ENCODE measurements at regions not wholly inside any gene's neighbourhood (a gene's known extent, or its start where the extent isn't known, plus 50 kb on each side); places are given as distances from the start of the nearest gene placed in this dataset.

GRCh38 chr1:233734456-233734855 lies 120.5 kb downstream of the KCNK1 start:
- H4K20me1 ChIP-seq (ENCODE audit: insufficient read depth, low read depth, low read length) = no peaks in the 10 kb centered on the region
- no peaks in the 10 kb centered on the region for H3K9me2 ChIP-seq (replicated peaks; ENCODE audit: insufficient read depth, low read length)
- H3K27me3 ChIP-seq (ENCODE audit: low read length) = no peaks in the 10 kb centered on the region
- DNase-seq = no peak
- no peak overlapping the region for H3K9ac ChIP-seq (ENCODE audit: low read length)
- no peaks in the 10 kb centered on the region for H3K9me3 ChIP-seq (ENCODE audit: low read length)
- no peak overlapping the region for H3K4me2 ChIP-seq (ENCODE audit: low read depth, low read length, poor library complexity, severe bottlenecking)
- no peak overlapping the region for H3K27ac ChIP-seq (ENCODE audit: low read length)
- no peak overlapping the region for H2AFZ ChIP-seq (ENCODE audit: low read length)
- H3K4me1 ChIP-seq (ENCODE audit: low read length) = no peaks in the 10 kb centered on the region
- no peak overlapping the region for H3K4me3 ChIP-seq (ENCODE audit: low read length)
- no peaks in the 10 kb centered on the region for H3K79me2 ChIP-seq (ENCODE audit: low read length)
- no peaks in the 10 kb centered on the region for H3K36me3 ChIP-seq (ENCODE audit: insufficient read depth, low read length)

DNA sequence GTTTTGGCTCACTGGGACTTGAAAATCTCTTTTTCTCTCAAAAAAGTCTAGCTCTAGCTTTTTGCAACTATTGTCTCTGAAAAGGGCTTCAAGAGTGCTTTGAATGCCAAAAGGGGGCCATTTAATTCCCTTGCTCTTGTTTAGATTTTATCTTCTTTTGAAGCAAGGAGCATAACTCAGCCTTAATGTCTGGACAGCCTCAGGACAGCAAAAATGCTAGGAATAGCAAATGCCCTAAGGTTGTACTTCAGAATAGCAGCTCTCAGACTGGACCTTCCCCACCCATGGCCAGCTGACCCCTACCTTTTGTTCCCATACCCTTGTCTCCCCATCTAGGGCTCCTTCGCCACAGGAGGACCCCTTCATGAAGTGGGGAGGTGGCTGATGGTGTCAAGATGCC lies 121.4 kb downstream of the KCNK1 start:
- no peak overlapping the region for H3K9ac ChIP-seq (ENCODE audit: low read length)
- H3K9me3 ChIP-seq (ENCODE audit: low read length) = no peaks in the 10 kb centered on the region
- H3K27me3 ChIP-seq (ENCODE audit: low read length) = no peaks in the 10 kb centered on the region
- no peak overlapping the region for H3K4me2 ChIP-seq (ENCODE audit: low read depth, low read length, poor library complexity, severe bottlenecking)
- H3K4me3 ChIP-seq (ENCODE audit: low read length) = no peak overlapping the region
- no peaks in the 10 kb centered on the region for H3K4me1 ChIP-seq (ENCODE audit: low read length)
- H3K79me2 ChIP-seq (ENCODE audit: low read length) = no peaks in the 10 kb centered on the region
- no peaks in the 10 kb centered on the region for H3K36me3 ChIP-seq (ENCODE audit: insufficient read depth, low read length)
- no peak overlapping the region for H3K27ac ChIP-seq (ENCODE audit: low read length)
- no peak for DNase-seq
- no peaks in the 10 kb centered on the region for H3K9me2 ChIP-seq (replicated peaks; ENCODE audit: insufficient read depth, low read length)
- H2AFZ ChIP-seq (ENCODE audit: low read length) = no peak overlapping the region
- no peaks in the 10 kb centered on the region for H4K20me1 ChIP-seq (ENCODE audit: insufficient read depth, low read depth, low read length)

DNA sequence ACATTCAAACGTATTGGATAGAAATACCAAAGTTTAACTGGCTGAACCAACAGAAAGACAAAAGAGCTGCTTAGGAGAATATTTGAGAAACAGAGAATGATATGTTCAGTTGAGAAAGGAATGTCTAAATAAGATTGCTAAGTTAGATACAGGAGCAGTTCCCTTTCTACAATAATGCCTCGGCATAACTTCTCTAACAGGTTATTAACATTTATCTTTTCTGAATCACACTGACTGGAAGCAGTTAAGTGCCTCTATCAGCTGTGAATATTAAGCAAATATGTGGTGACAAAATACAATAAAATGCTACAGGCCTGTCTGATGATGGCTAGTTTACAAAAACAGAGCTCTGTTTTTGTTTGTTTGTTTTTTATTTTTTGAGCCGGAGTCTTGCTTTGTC lies 121.9 kb downstream of the KCNK1 start:
- Histone ChIP-seq H3K9me3 (ENCODE audit: low read length) (no peaks in the 10 kb centered on the region), H3K27ac (ENCODE audit: low read length) (no peak overlapping the region), H4K20me1 (ENCODE audit: insufficient read depth, low read depth, low read length) (no peaks in the 10 kb centered on the region), H3K27me3 (ENCODE audit: low read length) (no peaks in the 10 kb centered on the region), H3K79me2 (ENCODE audit: low read length) (no peaks in the 10 kb centered on the region), H3K4me1 (ENCODE audit: low read length) (no peaks in the 10 kb centered on the region), H3K36me3 (ENCODE audit: insufficient read depth, low read length) (no peaks in the 10 kb centered on the region), H3K9me2 (replicated peaks; ENCODE audit: insufficient read depth, low read length) (no peaks in the 10 kb centered on the region), H3K4me2 (ENCODE audit: low read depth, low read length, poor library complexity, severe bottlenecking) (no peak overlapping the region), H3K4me3 (ENCODE audit: low read length) (no peak overlapping the region), H3K9ac (ENCODE audit: low read length) (no peak overlapping the region), H2AFZ (ENCODE audit: low read length) (no peak overlapping the region)
- DNase-seq = no peak

- Histone ChIP-seq H3K4me2 (ENCODE audit: low read depth, low read length, poor library complexity, severe bottlenecking) (no peak overlapping the region), H3K36me3 (ENCODE audit: insufficient read depth, low read length) (no peaks in the 10 kb centered on the region), H3K4me3 (ENCODE audit: low read length) (no peak overlapping the region), H3K4me1 (ENCODE audit: low read length) (no peaks in the 10 kb centered on the region), H3K9me2 (replicated peaks; ENCODE audit: insufficient read depth, low read length) (no peaks in the 10 kb centered on the region), H4K20me1 (ENCODE audit: insufficient read depth, low read depth, low read length) (no peaks in the 10 kb centered on the region), H3K9ac (ENCODE audit: low read length) (no peak overlapping the region), H3K27me3 (ENCODE audit: low read length) (no peaks in the 10 kb centered on the region), H2AFZ (ENCODE audit: low read length) (no peak overlapping the region), H3K9me3 (ENCODE audit: low read length) (no peaks in the 10 kb centered on the region), H3K79me2 (ENCODE audit: low read length) (no peaks in the 10 kb centered on the region), H3K27ac (ENCODE audit: low read length) (no peak overlapping the region)
- DNase-seq = no peak
Measured at GRCh38 chr1:233737341-233737740, 123.4 kb downstream of the KCNK1 start.

- Histone ChIP-seq H3K9ac (ENCODE audit: low read length) (no peak overlapping the region), H3K27ac (ENCODE audit: low read length) (no peak overlapping the region), H4K20me1 (ENCODE audit: insufficient read depth, low read depth, low read length) (no peaks in the 10 kb centered on the region), H3K9me2 (replicated peaks; ENCODE audit: insufficient read depth, low read length) (no peaks in the 10 kb centered on the region), H3K9me3 (ENCODE audit: low read length) (no peaks in the 10 kb centered on the region), H3K79me2 (ENCODE audit: low read length) (no peaks in the 10 kb centered on the region), H2AFZ (ENCODE audit: low read length) (no peak overlapping the region), H3K4me3 (ENCODE audit: low read length) (no peak overlapping the region), H3K27me3 (ENCODE audit: low read length) (no peaks in the 10 kb centered on the region), H3K4me2 (ENCODE audit: low read depth, low read length, poor library complexity, severe bottlenecking) (no peak overlapping the region), H3K4me1 (ENCODE audit: low read length) (no peaks in the 10 kb centered on the region), H3K36me3 (ENCODE audit: insufficient read depth, low read length) (no peaks in the 10 kb centered on the region)
- no peak for DNase-seq
Measured at GRCh38 chr1:233738396-233738795, 124.5 kb downstream of the KCNK1 start.

GRCh38 chr1:233738850-233739249 lies 124.9 kb downstream of the KCNK1 start:
- no peak for DNase-seq
- Histone ChIP-seq H3K79me2 (ENCODE audit: low read length) (no peaks in the 10 kb centered on the region), H3K4me2 (ENCODE audit: low read depth, low read length, poor library complexity, severe bottlenecking) (no peak overlapping the region), H3K4me3 (ENCODE audit: low read length) (no peak overlapping the region), H3K9me3 (ENCODE audit: low read length) (no peaks in the 10 kb centered on the region), H3K9me2 (replicated peaks; ENCODE audit: insufficient read depth, low read length) (no peaks in the 10 kb centered on the region), H2AFZ (ENCODE audit: low read length) (no peak overlapping the region), H3K36me3 (ENCODE audit: insufficient read depth, low read length) (no peaks in the 10 kb centered on the region), H4K20me1 (ENCODE audit: insufficient read depth, low read depth, low read length) (no peaks in the 10 kb centered on the region), H3K27ac (ENCODE audit: low read length) (no peak overlapping the region), H3K4me1 (ENCODE audit: low read length) (no peaks in the 10 kb centered on the region), H3K9ac (ENCODE audit: low read length) (no peak overlapping the region), H3K27me3 (ENCODE audit: low read length) (no peaks in the 10 kb centered on the region)

DNA sequence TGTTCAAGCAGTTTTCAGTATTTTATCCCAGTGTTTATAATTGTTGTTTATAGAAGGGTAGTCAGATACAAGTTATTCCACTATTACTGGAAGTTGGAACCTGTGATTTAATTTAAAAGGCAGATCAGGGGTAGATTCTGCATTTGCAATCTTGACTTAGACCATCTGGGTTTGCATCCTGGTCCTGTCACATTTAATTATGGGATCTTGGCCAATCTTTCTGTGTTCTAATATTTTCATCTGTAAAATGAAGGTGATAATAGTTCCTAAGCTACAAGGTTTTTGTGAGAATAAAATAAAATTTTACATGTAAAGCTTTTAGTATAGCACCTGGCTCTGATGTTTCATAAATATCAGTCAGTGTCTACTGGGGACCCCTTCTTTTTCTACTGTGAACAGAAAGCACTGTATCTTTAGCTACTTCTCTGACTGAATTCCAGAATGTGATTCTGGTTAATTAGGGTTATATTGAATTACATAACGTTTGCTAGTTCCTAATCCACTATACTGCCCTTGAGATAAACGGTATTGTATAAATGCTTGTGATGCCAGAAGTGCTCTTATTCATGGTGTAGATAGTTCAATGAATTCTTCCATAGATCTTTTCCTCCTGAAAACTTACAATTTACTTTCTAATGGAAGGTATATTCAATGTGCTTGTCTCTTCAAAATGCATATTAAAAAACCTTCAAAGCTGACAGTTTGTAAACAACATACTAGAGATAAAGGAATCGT lies 131.0 kb downstream of the KCNK1 start:
- no peak overlapping the region for H3K4me2 ChIP-seq (ENCODE audit: low read depth, low read length, poor library complexity, severe bottlenecking)
- no peak overlapping the region for H3K9ac ChIP-seq (ENCODE audit: low read length)
- no peaks in the 10 kb centered on the region for H3K36me3 ChIP-seq (ENCODE audit: insufficient read depth, low read length)
- H2AFZ ChIP-seq (ENCODE audit: low read length) = no peak overlapping the region
- no peaks in the 10 kb centered on the region for H3K9me3 ChIP-seq (ENCODE audit: low read length)
- H4K20me1 ChIP-seq (ENCODE audit: insufficient read depth, low read depth, low read length) = no peaks in the 10 kb centered on the region
- H3K79me2 ChIP-seq (ENCODE audit: low read length) = no peaks in the 10 kb centered on the region
- no peaks in the 10 kb centered on the region for H3K9me2 ChIP-seq (replicated peaks; ENCODE audit: insufficient read depth, low read length)
- H3K4me1 ChIP-seq (ENCODE audit: low read length) = no peaks in the 10 kb centered on the region
- DNase-seq = no peak
- H3K27ac ChIP-seq (ENCODE audit: low read length) = no peak overlapping the region
- H3K4me3 ChIP-seq (ENCODE audit: low read length) = no peak overlapping the region
- no peaks in the 10 kb centered on the region for H3K27me3 ChIP-seq (ENCODE audit: low read length)

GRCh38 chr1:233750139-233750538 lies 136.2 kb downstream of the KCNK1 start:
- H3K4me3 ChIP-seq (ENCODE audit: low read length) = no peak overlapping the region
- no peak overlapping the region for H2AFZ ChIP-seq (ENCODE audit: low read length)
- no peaks in the 10 kb centered on the region for H3K79me2 ChIP-seq (ENCODE audit: low read length)
- no peaks in the 10 kb centered on the region for H3K27me3 ChIP-seq (ENCODE audit: low read length)
- H3K27ac ChIP-seq (ENCODE audit: low read length) = no peak overlapping the region
- DNase-seq = no peak
- no peaks in the 10 kb centered on the region for H3K9me3 ChIP-seq (ENCODE audit: low read length)
- H3K9ac ChIP-seq (ENCODE audit: low read length) = no peak overlapping the region
- no peaks in the 10 kb centered on the region for H3K4me1 ChIP-seq (ENCODE audit: low read length)
- no peaks in the 10 kb centered on the region for H4K20me1 ChIP-seq (ENCODE audit: insufficient read depth, low read depth, low read length)
- H3K36me3 ChIP-seq (ENCODE audit: insufficient read depth, low read length) = no peaks in the 10 kb centered on the region
- no peak overlapping the region for H3K4me2 ChIP-seq (ENCODE audit: low read depth, low read length, poor library complexity, severe bottlenecking)
- no peaks in the 10 kb centered on the region for H3K9me2 ChIP-seq (replicated peaks; ENCODE audit: insufficient read depth, low read length)
